Gastroesophageal sphincter (tissue), 3 donors: ENCODE measurements at regions not wholly inside any gene's neighbourhood (a gene's known extent, or its start where the extent isn't known, plus 50 kb on each side); places are given as distances from the start of the nearest gene placed in this dataset.

Source experiments
- CTCF ChIP-seq, 4 experiments: fragments of 200-600 bp in 2 of 4; fragments of 450-650 bp in 2 of 4; sonication (generic) in 1 of 4; IDR thresholded peaks; one replicate each; pipeline ENCODE4 v1.5.1; 2017 to 2019; ENCODE audit warnings: antibody characterized with exemption in 4 of 4, mild to moderate bottlenecking in 2 of 4, moderate library complexity in 2 of 4
- POLR2A ChIP-seq, 2 donors: fragments of 450-650 bp; IDR thresholded peaks; one replicate each; pipeline ENCODE4 v1.6.1; 2017; ENCODE audit warnings: antibody characterized with exemption in 2 of 2, mild to moderate bottlenecking in 2 of 2, moderate library complexity in 1 of 2
- POLR2AphosphoS5 ChIP-seq: sonication (generic); formaldehyde crosslinking; IDR thresholded peaks from one replicate; pipeline ENCODE4 v1.6.1; 2017; ENCODE audit warnings: antibody characterized with exemption

- no peak for TF ChIP-seq CTCF (IDR thresholded peaks at IDR 0.05)
- no peak for TF ChIP-seq POLR2A (IDR thresholded peaks at IDR 0.05)
- no peak for TF ChIP-seq POLR2AphosphoS5
These were observed 1059.3 kb upstream of the CNTN5 start for GRCh38 chr11:97961431-97961830.
